ENCODE measurements at regions not wholly inside any gene's neighbourhood (a gene's known extent, or its start where the extent isn't known, plus 50 kb on each side); places are given as distances from the start of the nearest gene placed in this dataset.

DNA sequence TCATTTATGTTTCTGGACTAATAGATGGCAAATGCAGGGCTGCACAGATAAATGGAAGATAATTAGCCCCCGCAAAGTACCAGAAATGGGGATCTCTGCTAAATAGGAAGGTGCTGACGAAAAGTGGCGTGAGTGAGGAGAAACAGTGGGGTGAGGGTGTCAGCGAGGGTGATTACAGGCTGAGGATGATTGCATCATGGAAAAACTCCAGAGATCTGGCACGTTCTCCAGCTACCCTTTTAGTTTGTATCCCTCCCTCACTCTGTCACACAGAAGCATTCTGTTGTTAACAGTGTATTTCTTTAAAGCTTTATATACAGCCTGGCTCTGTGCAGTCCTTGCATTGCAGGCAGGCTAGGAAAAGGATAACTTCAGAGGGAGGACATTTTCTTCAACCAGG is 309.6 kb upstream of the DDX53 start:
- H3K4me3 Mint-ChIP-seq = peak overlapping the region; percentile 21; the same call in 1 of the 2 replicates
- H3K4me1 Mint-ChIP-seq (ENCODE audit: low read depth) = peaks cover 28% of the 10 kb centered on the region
- TF ChIP-seq CTCF (IDR thresholded peaks at IDR 0.05) = no peak
- H3K27me3 Mint-ChIP-seq (ENCODE audit: insufficient read depth) = peaks cover 2% of the 10 kb centered on the region
- H3K27ac Mint-ChIP-seq = 0 out of 2 replicates have a peak overlapping the region, but pooled peaks have one; percentile 19
- no peaks in the 10 kb centered on the region for H3K36me3 Mint-ChIP-seq (ENCODE audit: low read depth)
- DNase-seq = no peak
- no peaks in the 10 kb centered on the region for H3K9me3 Mint-ChIP-seq

DNA sequence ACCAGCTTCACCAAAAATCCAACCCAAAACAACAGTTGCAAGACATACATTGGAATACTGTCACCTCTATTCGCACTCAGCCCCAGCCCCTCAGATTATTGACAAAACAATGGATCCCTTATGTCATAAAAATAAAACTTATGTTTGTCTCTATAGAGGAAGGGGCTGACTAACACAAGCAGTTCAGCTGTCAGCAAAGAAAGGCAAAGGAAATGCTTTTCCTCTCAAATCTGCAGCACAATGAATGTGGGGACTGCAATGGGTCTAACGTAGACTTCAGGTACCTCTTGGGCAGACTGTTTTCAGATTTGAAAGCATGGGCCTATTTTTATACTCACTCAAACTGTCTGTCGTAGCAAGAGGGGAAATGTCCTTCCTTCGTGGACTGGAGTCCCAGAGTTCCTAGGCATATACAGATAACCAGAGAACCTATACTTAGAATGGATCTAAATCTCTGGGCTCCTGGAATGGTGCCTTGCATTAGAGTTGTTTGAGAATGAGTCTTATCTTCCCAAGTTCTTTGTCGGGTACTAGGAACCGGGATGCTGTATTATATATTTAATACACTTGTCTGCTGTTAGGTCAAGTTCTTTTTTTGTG is 307.7 kb upstream of the DDX53 start:
- Mint-ChIP-seq H3K9me3 (no peaks in the 10 kb centered on the region), H3K4me3 (no peak overlapping the region), H3K27ac (no peak overlapping the region), H3K36me3 (ENCODE audit: low read depth) (no peaks in the 10 kb centered on the region), H3K27me3 (ENCODE audit: insufficient read depth) (peaks cover 2% of the 10 kb centered on the region), H3K4me1 (ENCODE audit: low read depth) (peaks cover 16% of the 10 kb centered on the region)
- no peak for TF ChIP-seq CTCF (IDR thresholded peaks at IDR 0.05)
- no peak for DNase-seq

- H3K4me3 Mint-ChIP-seq = no peak overlapping the region
- peaks cover 34% of the 10 kb centered on the region for H3K4me1 Mint-ChIP-seq (ENCODE audit: low read depth)
- H3K36me3 Mint-ChIP-seq (ENCODE audit: low read depth) = no peaks in the 10 kb centered on the region
- no peaks in the 10 kb centered on the region for H3K9me3 Mint-ChIP-seq
- TF ChIP-seq CTCF (IDR thresholded peaks at IDR 0.05) = no peak
- no peak for DNase-seq
- H3K27ac Mint-ChIP-seq = no peak overlapping the region
- peaks cover 1% of the 10 kb centered on the region; the same call in 1 of the 2 replicates for H3K27me3 Mint-ChIP-seq (ENCODE audit: insufficient read depth)
Measured at GRCh38 chrX:22698151-22698550, 301.6 kb upstream of the DDX53 start.

- no peak for TF ChIP-seq CTCF (IDR thresholded peaks at IDR 0.05)
- peak; percentile 83 for DNase-seq
- Mint-ChIP-seq H3K4me1 (ENCODE audit: low read depth) (peaks cover 34% of the 10 kb centered on the region), H3K36me3 (ENCODE audit: low read depth) (peaks cover 2% of the 10 kb centered on the region; the same call in 1 of the 2 replicates), H3K27me3 (ENCODE audit: insufficient read depth) (peaks cover 3% of the 10 kb centered on the region), H3K9me3 (peaks cover 2% of the 10 kb centered on the region; the same call in 1 of the 2 replicates), H3K27ac (peak overlapping the region; percentile 93), H3K4me3 (peak overlapping the region; percentile 80)
Measured at GRCh38 chrX:22699581-22700091, 300.1 kb upstream of the DDX53 start.

DNA sequence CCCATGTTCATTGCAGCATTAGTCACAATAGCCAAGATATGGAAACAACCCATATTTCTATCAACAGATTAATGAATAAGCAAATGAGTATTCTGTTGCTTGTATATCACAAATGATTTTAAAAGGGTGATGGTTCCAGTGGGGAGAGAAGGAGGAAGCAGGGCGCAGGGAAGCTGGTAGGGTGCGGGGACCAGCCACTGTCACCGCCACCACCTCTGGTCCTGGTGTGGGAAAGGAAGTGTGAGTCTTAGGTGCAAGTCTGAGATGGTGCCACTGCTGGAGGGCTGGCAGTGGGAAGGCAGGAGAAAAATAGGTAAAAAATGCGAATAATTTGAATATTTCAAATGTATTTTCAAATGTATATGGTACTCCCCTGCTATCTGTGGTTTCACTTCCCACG is 286.8 kb upstream of the DDX53 start:
- Mint-ChIP-seq H3K27ac (no peak overlapping the region), H3K4me1 (ENCODE audit: low read depth) (peaks cover 6% of the 10 kb centered on the region; the same call in 1 of the 2 replicates), H3K4me3 (no peak overlapping the region), H3K9me3 (no peaks in the 10 kb centered on the region), H3K27me3 (ENCODE audit: insufficient read depth) (no peaks in the 10 kb centered on the region; the same call in 1 of the 2 replicates), H3K36me3 (ENCODE audit: low read depth) (no peaks in the 10 kb centered on the region)
- DNase-seq = no peak
- no peak for TF ChIP-seq CTCF (IDR thresholded peaks at IDR 0.05)
